HG03432 (cell line): ENCODE measurements at regions not wholly inside any gene's neighbourhood (a gene's known extent, or its start where the extent isn't known, plus 50 kb on each side); places are given as distances from the start of the nearest gene placed in this dataset.
A peak's percentile ranks its signal among the peaks of the same experiment; 100 is the strongest.

ENCODE experiments used
- ATAC-seq: cut with Tn5 transposase; IDR thresholded peaks from one replicate; pipeline ENCODE4 v1.9.1; 2021; ENCODE audit warnings: mild to moderate bottlenecking, moderate library complexity; ENCODE audit not compliant: unreplicated experiment

- no peak for ATAC-seq
These were observed 947.0 kb upstream of the TSPY4 start for GRCh38 chrY:8390310-8390709.

- ATAC-seq, result no peak
These were observed 944.0 kb upstream of the TSPY4 start for GRCh38 chrY:8393246-8393645.

GRCh38 chrY:8422906-8423305, 914.4 kb upstream of the TSPY4 start:
- ATAC-seq, result no peak

GRCh38 chrY:8426433-8426832, 910.8 kb upstream of the TSPY4 start:
- no peak for ATAC-seq

GRCh38 chrY:8437510-8437909, 899.8 kb upstream of the TSPY4 start:
- no peak for ATAC-seq

GRCh38 chrY:8442097-8442496, 895.2 kb upstream of the TSPY4 start:
- ATAC-seq, result no peak

- no peak for ATAC-seq
These were observed 884.3 kb upstream of the TSPY4 start for GRCh38 chrY:8452963-8453362.

- no peak for ATAC-seq
These were observed 870.5 kb upstream of the TSPY4 start for GRCh38 chrY:8466813-8467212.

GRCh38 chrY:8470249-8470648, 867.0 kb upstream of the TSPY4 start:
- no peak for ATAC-seq

- ATAC-seq, result no peak
These were observed 858.1 kb upstream of the TSPY4 start for GRCh38 chrY:8479141-8479540.

GRCh38 chrY:8488955-8489354, 848.3 kb upstream of the TSPY4 start:
- ATAC-seq, result no peak

- ATAC-seq, result no peak
These were observed 847.2 kb upstream of the TSPY4 start for GRCh38 chrY:8489880-8490630.

- no peak for ATAC-seq
These were observed 842.9 kb upstream of the TSPY4 start for GRCh38 chrY:8494396-8494795.

GRCh38 chrY:8495243-8495642, 842.0 kb upstream of the TSPY4 start:
- no peak for ATAC-seq

- ATAC-seq, result no peak
These were observed 836.4 kb upstream of the TSPY4 start for GRCh38 chrY:8500888-8501287.

- ATAC-seq, result no peak
These were observed 803.8 kb upstream of the TSPY4 start for GRCh38 chrY:8533468-8533867.

GRCh38 chrY:8535704-8536103, 801.6 kb upstream of the TSPY4 start:
- ATAC-seq, result peak; percentile 99

GRCh38 chrY:8536277-8536676, 801.0 kb upstream of the TSPY4 start:
- peak; percentile 21 for ATAC-seq

- peak; percentile 50 for ATAC-seq
These were observed 796.0 kb upstream of the TSPY4 start for GRCh38 chrY:8541306-8541705.

GRCh38 chrY:8544715-8545114, 792.5 kb upstream of the TSPY4 start:
- peak; percentile 68 for ATAC-seq

- ATAC-seq, result no peak
These were observed 789.3 kb upstream of the TSPY4 start for GRCh38 chrY:8547931-8548330.

- ATAC-seq, result no peak
These were observed 785.9 kb upstream of the TSPY4 start for GRCh38 chrY:8551323-8551722.

GRCh38 chrY:8552168-8552805, 785.0 kb upstream of the TSPY4 start:
- ATAC-seq, result no peak
